Gastroesophageal sphincter (tissue), 4 donors: ENCODE measurements at regions not wholly inside any gene's neighbourhood (a gene's known extent, or its start where the extent isn't known, plus 50 kb on each side); places are given as distances from the start of the nearest gene placed in this dataset.

Experiments
- ATAC-seq: fragments of 150-250 bp; one replicate; pipeline ENCODE4 v1.9.1; 2016; ENCODE audit warnings: mild to moderate bottlenecking, moderate library complexity
- H3K27ac ChIP-seq, 4 donors: fragments of 200-600 bp; sonication (generic) in 3 of 4; 1 replicate in 3 of 4; 2 replicates in 1 of 4; pipeline ENCODE4 v1.5.1; 2016 to 2019
- H3K27me3 ChIP-seq: fragments of 200-600 bp; sonication (generic); one replicate; pipeline ENCODE4 v1.5.1; 2019
- H3K36me3 ChIP-seq, 2 donors: fragments of 200-600 bp; sonication (generic); one replicate each; pipeline ENCODE4 v1.5.1; 2019; ENCODE audit warnings: control low read depth in 1 of 2
- H3K4me1 ChIP-seq, 3 donors: fragments of 200-600 bp; sonication (generic); 1 replicate in 2 of 3; 2 replicates in 1 of 3; pipeline ENCODE4 v1.5.1; 2016 to 2019; ENCODE audit warnings: control low read depth in 2 of 3
- H3K4me3 ChIP-seq, 2 donors: fragments of 200-600 bp; sonication (generic); one replicate each; pipeline ENCODE4 v1.5.1; 2019; ENCODE audit warnings: mild to moderate bottlenecking in 1 of 2, moderate library complexity in 1 of 2
- H3K9me3 ChIP-seq, 3 donors: fragments of 200-600 bp; sonication (generic); one replicate each; pipeline ENCODE4 v1.5.1; 2017 to 2019; ENCODE audit warnings: control low read depth in 2 of 3
- EP300 ChIP-seq: sonication (generic); formaldehyde crosslinking; IDR thresholded peaks from one replicate; pipeline ENCODE4 v1.6.1; 2017; ENCODE audit warnings: antibody characterized with exemption, mild to moderate bottlenecking
- POLR2A ChIP-seq, 2 donors: fragments of 450-650 bp; IDR thresholded peaks; one replicate each; pipeline ENCODE4 v1.6.1; 2017; ENCODE audit warnings: antibody characterized with exemption in 2 of 2, mild to moderate bottlenecking in 2 of 2, moderate library complexity in 1 of 2
- POLR2AphosphoS5 ChIP-seq: sonication (generic); formaldehyde crosslinking; IDR thresholded peaks from one replicate; pipeline ENCODE4 v1.6.1; 2017; ENCODE audit warnings: antibody characterized with exemption
- WGBS, 2 donors: methylation state at CpG; one replicate each; pipeline ENCODE4 v1.1.5; 2018; ENCODE audit warnings: low coverage in 1 of 2; 5-methylcytosine and 5-hydroxymethylcytosine counted together
- TF ChIP-seq, protein P1 (sequence below), 4 experiments: fragments of 200-600 bp in 2 of 4; fragments of 450-650 bp in 2 of 4; sonication (generic) in 1 of 4; IDR thresholded peaks; one replicate each; pipeline ENCODE4 v1.5.1; 2017 to 2019; ENCODE audit warnings: antibody characterized with exemption in 4 of 4, mild to moderate bottlenecking in 2 of 4, moderate library complexity in 2 of 4

DNA sequence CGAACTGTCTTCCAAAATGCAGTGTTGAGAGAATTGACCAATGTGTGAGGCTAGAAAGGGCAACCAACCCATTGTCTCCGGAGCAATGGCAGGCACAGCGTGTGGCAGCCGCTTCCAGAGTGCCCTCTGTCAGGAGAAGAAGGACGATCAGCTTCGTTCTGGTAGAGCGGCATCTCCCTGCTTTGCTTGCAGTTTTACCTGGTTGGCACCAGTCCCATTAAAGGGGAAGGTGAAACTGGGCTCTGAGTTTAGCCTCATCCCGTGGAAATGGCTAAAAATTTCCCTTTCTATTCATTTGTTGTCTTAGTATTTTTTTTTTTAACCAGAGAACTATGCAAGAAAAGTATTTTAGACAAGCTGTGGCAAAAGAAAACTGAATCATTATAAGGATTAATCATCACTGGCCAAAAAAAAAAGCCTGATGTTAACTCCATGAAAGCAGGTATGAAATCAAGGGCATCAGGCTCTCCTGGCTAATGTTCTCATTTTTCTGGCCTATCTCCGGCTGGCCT is 81.5 kb upstream of the SLC7A1 start:
- H3K4me1 ChIP-seq: no peaks in the 10 kb centered on the region
- H3K27ac ChIP-seq: no peak overlapping the region
- H3K27me3 ChIP-seq: no peaks in the 10 kb centered on the region
- H3K36me3 ChIP-seq: no peaks in the 10 kb centered on the region
- TF ChIP-seq EP300: no peak
- no peak for TF ChIP-seq POLR2A (IDR thresholded peaks at IDR 0.05)
- TF ChIP-seq POLR2AphosphoS5: no peak
- TF ChIP-seq, protein P1, sequence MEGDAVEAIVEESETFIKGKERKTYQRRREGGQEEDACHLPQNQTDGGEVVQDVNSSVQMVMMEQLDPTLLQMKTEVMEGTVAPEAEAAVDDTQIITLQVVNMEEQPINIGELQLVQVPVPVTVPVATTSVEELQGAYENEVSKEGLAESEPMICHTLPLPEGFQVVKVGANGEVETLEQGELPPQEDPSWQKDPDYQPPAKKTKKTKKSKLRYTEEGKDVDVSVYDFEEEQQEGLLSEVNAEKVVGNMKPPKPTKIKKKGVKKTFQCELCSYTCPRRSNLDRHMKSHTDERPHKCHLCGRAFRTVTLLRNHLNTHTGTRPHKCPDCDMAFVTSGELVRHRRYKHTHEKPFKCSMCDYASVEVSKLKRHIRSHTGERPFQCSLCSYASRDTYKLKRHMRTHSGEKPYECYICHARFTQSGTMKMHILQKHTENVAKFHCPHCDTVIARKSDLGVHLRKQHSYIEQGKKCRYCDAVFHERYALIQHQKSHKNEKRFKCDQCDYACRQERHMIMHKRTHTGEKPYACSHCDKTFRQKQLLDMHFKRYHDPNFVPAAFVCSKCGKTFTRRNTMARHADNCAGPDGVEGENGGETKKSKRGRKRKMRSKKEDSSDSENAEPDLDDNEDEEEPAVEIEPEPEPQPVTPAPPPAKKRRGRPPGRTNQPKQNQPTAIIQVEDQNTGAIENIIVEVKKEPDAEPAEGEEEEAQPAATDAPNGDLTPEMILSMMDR (IDR thresholded peaks at IDR 0.05): no peak
- H3K9me3 ChIP-seq: no peaks in the 10 kb centered on the region
- no peak for ATAC-seq
- 65 to 80% methylated on average over 8 to 9 of the region's 9 CpGs for WGBS, 2 donors
- no peak overlapping the region for H3K4me3 ChIP-seq

GRCh38 chr13:29676535-29676934 is 81.0 kb upstream of the SLC7A1 start:
- H3K9me3 ChIP-seq: no peaks in the 10 kb centered on the region
- no peak for ATAC-seq
- TF ChIP-seq POLR2AphosphoS5: no peak
- TF ChIP-seq EP300: no peak
- TF ChIP-seq, protein P1 (IDR thresholded peaks at IDR 0.05): no peak
- no peak for TF ChIP-seq POLR2A (IDR thresholded peaks at IDR 0.05)
- WGBS, 2 donors: 95 to 96% methylated on average over 3 of the region's 4 CpGs
- H3K4me3 ChIP-seq: no peak overlapping the region
- H3K4me1 ChIP-seq: no peaks in the 10 kb centered on the region
- H3K27me3 ChIP-seq: no peaks in the 10 kb centered on the region
- no peak overlapping the region for H3K27ac ChIP-seq
- no peaks in the 10 kb centered on the region for H3K36me3 ChIP-seq

GRCh38 chr13:29674532-29674931 is 79.0 kb upstream of the SLC7A1 start:
- WGBS, 2 donors: 78 to 80% methylated on average over 3 of the region's 3 CpGs
- no peak overlapping the region for H3K4me3 ChIP-seq
- TF ChIP-seq EP300 (no peak), POLR2AphosphoS5 (no peak), POLR2A (IDR thresholded peaks at IDR 0.05) (no peak)
- TF ChIP-seq, protein P1 (IDR thresholded peaks at IDR 0.05): no peak
- no peak for ATAC-seq
- H3K27ac ChIP-seq: no peak overlapping the region
- H3K9me3 ChIP-seq: no peaks in the 10 kb centered on the region
- no peaks in the 10 kb centered on the region for H3K36me3 ChIP-seq
- H3K4me1 ChIP-seq: no peaks in the 10 kb centered on the region
- H3K27me3 ChIP-seq: no peaks in the 10 kb centered on the region

- WGBS, 2 donors: 40 to 42% methylated on average over 1 of the region's 1 CpG
- H3K27me3 ChIP-seq: no peaks in the 10 kb centered on the region
- H3K9me3 ChIP-seq: peaks cover 0 to 27% (median 0%) of the 10 kb centered on the region in 3 donors
- TF ChIP-seq POLR2AphosphoS5: no peak
- TF ChIP-seq, protein P1 (IDR thresholded peaks at IDR 0.05): no peak
- TF ChIP-seq POLR2A (IDR thresholded peaks at IDR 0.05): no peak
- no peak for TF ChIP-seq EP300
- no peaks in the 10 kb centered on the region for H3K36me3 ChIP-seq
- H3K27ac ChIP-seq: no peak overlapping the region
- no peak for ATAC-seq
- H3K4me1 ChIP-seq: no peaks in the 10 kb centered on the region
- no peak overlapping the region for H3K4me3 ChIP-seq
These were observed 69.1 kb upstream of the SLC7A1 start for GRCh38 chr13:29664591-29664990.

GRCh38 chr13:29654843-29655547 is 59.5 kb upstream of the SLC7A1 start:
- no peak for ATAC-seq

More at GRCh38 chr13:29654843-29655547, 59.5 kb upstream of the SLC7A1 start:
- no peak overlapping the region for H3K27ac ChIP-seq
- no peaks in the 10 kb centered on the region for H3K27me3 ChIP-seq
- WGBS, 2 donors: 69 to 72% methylated on average over 3 of the region's 3 CpGs
- no peaks in the 10 kb centered on the region for H3K36me3 ChIP-seq
- H3K9me3 ChIP-seq: peaks cover 0 to 7% (median 0%) of the 10 kb centered on the region in 3 donors
- H3K4me3 ChIP-seq: no peak overlapping the region
- H3K4me1 ChIP-seq: no peaks in the 10 kb centered on the region
- TF ChIP-seq, protein P1 (IDR thresholded peaks at IDR 0.05): no peak
- no peak for TF ChIP-seq POLR2A (IDR thresholded peaks at IDR 0.05)
- no peak for TF ChIP-seq EP300
- no peak for TF ChIP-seq POLR2AphosphoS5
